ENCODE measurements at regions not wholly inside any gene's neighbourhood (a gene's known extent, or its start where the extent isn't known, plus 50 kb on each side); places are given as distances from the start of the nearest gene placed in this dataset.

DNA sequence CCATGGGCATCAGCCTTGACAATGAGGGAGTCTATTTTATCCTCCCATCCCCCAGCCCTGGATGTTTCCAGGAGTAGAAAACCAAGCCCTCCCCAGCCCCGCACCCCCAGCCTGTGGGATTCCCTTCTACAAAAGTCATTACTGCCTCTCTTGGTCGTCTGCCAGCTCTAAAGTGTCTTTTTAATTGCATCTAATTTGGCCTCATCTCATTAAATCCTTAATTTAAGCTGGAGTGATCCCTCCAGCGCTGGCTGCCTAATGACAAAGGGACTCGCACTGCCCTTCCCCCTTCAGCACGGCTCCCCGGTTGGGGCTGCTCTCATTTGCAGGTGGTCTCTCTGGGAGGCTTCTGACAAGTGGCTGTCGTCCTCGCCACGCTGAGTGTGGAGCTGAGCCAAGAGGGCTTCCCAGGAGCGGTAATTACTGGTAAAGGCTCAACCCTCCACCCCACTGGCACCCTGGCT, 107.9 kb upstream of the ALDH1B1 start:
- DNase-seq: no peak

DNA sequence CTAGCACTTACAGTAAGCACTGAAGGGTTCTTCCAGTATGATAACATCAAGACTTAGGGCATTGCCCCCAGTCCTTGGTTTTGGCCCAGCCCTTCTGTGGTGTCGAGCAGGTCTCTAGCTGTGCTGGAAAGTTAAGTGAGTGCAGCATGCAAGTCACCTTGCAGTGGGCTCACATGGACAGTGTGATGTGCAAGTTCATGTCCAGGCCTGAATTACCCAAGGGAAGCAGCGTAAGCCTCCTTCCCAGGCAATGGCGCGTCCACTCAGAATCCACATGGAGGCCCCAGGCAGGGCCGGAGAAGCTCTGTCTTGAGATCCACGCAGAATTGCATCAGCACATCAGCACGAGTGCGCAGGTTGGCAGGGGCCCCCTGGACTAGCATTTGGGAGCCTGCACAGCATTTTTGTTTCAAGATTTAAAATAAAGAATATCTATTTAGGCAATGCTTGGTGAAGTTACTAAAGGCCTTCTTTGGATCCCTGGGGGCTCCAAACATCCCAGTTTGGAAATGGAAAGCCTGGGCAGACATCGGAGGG, 108.4 kb upstream of the ALDH1B1 start:
- no peak for DNase-seq

DNA sequence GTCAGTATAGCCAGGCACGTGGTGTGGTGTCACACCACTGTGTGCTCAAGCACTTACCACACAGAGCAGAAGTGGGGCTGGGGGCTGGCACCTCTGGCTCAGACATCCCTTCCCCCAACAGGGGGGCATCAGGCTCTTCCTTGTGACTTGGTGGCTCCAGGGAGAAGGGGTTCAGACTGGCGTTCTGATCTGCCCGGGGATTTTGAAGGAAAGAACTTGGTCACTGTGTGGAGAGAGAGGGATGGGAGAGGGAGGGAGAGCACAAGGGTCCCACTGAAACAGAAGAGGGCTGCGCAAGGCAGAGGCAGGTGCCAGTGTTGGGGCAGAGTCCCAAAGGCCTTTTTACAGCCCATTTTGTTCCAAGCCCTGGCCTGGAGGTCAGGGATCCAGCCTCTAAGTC, 109.7 kb upstream of the ALDH1B1 start:
- DNase-seq: no peak

DNA sequence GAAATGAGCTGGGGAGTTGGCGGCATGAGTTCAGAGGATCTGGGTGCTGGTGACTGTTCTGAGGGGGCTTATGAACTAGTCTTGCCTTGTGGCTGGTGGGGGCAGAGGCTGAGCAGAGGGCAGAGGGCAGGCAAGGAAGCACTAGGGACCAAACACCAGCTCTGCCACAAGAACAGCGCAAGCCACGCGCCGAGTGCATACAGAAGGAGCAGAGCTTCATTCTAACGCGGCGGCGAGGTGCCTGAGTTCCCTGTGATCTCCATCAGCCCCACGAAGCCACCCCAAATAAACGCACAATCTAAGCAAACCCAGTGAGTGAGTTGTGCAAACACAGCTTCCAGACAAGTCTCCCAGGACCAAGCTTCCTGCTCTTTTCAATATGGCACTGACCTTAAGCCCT, 110.6 kb upstream of the ALDH1B1 start:
- DNase-seq: no peak

DNA sequence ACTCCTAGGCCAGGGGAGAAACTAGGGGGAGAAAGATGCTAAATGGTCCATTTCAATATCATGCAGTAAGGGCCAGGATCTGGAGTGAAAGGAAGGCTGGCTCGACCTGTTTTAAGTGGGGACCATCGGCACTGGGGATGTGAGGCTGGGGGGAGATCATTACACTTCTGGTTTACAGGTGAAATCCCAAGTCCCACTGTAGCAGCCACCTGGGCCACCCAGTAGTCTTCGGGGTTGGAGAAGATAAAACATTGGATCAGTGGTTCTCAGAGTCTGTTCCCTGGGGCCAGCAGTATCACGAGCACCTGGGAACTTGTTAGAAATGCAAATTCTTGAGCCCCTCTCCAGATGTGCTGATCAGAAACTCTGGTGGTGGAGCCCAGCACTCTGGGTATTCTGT, 111.3 kb upstream of the ALDH1B1 start:
- no peak for DNase-seq

DNA sequence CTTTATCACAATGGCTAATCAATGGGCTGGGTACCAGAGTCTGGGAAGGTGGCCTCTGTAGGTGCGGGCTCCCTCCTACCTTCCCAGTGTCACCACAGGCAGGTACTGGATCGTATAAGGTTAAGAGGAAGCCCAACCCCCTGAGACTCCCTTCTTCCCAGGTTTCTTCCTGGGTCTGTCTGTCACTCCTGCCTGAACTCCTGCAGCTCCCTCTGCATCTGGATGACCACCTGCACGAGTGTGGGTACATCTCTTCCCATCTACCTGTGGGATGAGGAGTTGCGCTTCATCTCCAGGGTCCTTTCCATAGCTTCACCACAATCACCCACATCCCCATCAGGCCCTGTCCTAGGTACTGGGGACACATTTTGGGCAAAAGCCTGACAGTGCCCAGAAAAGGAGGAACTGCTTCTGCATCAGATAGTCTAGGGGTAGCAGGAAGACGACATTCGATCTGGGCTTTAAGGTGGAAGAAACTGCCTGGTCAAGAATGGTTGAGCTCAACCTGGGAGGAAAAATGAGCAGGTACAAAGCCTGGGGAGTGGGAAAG, 112.2 kb upstream of the ALDH1B1 start:
- no peak for DNase-seq

DNA sequence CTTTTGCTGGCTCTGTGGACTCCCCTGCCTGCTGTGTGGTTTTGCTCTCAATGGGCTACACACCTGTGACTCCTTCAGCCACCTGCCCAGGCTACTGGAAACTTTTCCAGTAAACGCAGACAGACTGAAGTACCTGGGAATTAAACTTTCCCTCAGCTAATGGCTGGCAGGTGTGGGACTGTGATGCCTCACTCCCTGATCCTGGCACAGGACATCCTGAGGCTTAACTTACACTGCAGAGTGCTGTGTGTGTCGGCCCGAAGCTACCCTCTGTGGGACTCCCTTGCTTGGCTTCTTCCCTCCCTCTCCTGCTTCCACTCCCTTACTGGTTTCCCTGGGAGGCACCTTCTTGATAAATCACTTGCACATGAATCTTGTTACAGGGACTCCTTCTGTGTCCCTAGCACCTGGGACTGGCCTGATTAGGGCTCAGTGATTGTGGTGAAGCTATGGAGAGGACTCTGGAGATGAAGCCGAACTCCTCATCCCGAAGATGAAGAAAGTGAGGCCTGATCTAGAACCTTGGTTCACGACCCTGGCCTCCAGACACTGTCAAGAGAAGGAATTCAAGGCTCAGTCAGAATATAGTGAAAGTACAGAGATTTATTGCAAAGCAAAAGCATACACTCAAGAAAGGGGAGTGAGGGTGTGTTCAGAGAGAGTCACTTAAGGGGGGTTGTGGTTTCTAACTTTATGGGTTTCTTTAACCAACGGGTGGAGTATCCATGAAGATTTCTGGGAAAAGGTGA, 113.4 kb upstream of the ALDH1B1 start:
- DNase-seq: no peak

DNA sequence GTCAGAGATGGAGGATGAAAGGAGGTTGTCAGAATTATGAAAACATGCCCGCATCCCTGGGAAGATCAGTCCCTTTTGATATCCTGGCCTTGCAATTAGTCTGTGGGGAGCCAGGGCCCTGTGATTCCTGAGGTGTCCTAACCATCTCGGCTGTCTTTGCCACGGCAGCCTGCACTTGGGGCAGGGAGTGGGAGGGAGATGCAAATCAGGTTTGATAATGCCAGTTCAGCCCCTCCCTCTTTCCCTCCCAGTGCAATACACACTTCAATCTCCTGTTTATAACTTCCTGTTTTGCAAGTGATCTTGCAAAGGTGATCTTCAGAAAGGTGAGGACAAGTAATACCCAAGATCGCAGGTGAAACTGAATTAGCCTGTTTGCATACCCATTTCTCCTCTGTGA, 114.0 kb upstream of the ALDH1B1 start:
- no peak for DNase-seq

DNA sequence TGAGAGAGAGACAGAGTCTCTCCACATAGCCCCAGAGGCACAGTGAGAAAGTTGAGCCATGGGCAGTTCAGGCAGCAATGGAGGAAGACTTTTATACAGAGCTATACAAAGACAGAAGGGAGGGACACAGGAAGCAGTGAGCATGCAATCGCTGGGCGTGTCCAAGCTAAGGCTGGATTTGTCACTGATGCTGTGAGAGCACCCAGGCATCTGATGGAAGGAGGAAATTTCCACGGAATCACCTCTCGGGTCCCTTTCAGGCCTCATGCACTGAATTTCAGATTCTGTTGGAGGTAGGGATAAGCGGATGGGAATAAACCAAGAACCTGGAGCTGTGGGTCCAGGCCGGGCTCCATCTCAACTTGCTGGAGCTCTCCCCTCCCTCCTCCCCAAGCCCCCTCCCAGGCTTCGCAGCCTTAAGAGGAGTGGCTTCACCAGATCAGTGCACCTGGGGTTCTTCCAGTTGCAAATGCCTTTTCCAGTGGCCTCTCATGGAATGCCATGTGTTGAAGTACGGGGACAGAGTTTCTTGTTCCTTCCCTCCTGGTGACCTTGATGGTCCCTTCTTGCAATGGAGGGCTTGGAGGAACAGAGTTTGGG, 114.8 kb upstream of the ALDH1B1 start:
- DNase-seq: no peak

DNA sequence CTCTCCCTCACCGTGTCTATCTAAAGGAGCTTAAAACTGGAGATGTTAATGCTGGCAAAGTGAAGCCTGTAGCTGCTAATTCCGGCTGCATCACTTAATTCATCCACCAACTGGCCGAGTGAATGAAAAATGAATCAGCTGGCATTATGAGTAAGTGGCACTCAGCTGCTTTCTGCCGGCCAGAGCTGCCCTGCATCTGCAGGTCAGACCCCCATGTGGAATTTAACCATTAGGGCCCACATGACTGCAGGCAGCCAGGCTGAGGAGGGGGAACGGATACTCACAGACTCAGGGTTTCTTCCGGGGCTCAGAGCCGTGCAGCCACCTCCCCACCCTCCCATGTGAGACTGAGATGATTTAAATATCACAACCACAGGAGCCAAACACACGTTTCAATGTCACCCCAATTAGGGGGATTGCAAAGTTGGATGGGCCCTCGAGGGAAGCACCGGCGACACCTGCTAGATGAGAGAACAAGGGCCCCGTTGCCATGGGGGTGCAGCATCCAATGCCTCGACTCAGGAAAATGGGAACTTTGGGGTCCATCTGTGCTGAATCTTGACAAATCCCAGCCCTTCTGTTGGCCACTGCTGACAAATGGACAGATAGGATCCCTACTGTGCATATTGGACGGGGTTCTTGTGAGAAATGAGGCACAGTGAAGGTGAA, 115.6 kb upstream of the ALDH1B1 start:
- no peak for DNase-seq

DNA sequence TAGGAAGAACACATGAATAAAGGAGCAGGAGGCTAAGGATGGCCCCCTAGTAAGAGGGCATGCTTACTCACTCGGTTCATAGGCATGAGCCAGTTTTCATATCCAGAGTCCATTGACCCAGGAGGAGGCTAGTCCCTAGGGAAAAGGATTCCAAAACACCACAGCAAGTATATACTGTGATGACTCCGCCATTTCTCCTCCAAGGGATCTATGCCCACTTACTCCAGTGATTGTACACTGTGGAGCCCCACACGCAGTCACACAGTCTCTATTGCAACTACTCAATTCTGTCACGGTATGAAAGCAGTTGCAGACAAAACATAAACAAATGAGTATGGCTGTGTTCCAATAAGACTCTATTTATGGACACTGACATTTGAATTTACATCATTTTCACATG, 117.7 kb upstream of the ALDH1B1 start:
- no peak for DNase-seq

DNA sequence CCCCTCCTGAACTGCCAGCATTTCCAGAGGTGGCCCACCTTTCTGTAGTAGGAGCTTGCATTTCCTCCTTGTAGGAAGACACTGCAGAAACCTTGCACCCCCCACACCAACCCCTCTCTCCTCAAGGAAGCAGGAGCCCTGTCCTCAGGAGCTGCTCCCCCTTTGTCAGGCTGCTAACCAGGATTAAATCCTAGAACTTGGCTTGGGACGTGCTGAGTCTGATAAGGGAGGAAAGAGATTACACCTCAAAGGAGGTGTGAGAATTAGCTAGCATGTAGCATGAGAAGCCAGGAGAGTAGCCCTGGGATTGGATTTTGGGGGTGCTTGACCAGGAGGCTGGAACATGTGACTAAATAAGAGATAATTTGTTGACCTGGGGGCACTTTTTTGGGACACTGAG, 119.8 kb upstream of the ALDH1B1 start:
- DNase-seq: no peak

DNA sequence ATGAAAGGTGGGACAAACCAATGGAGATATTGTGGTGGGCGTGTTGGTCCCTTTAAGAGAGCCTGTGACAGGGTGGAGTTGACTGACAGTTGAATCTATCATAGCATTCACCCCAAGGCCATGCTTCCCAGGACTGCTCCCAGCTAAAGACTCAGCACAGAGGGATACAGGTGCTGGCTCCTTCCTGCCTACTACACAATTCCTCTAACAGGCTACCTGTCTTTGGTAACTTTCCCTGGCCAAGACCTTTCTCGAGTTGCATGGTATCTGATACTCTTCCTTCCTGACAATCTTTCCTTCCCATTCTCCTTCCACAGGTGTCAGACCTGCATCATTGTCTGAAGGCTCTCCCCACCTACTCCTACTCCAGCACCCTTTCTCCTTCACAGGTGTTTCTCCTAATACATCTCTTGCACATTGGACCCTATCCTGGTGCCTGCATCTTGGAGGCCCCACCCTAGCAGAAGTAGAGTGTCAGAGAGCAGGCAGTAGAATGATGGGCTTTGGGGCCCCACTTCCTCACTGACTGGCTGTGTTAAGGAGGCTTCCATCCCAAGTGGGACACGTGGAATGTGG, 120.7 kb upstream of the ALDH1B1 start:
- no peak for DNase-seq

DNA sequence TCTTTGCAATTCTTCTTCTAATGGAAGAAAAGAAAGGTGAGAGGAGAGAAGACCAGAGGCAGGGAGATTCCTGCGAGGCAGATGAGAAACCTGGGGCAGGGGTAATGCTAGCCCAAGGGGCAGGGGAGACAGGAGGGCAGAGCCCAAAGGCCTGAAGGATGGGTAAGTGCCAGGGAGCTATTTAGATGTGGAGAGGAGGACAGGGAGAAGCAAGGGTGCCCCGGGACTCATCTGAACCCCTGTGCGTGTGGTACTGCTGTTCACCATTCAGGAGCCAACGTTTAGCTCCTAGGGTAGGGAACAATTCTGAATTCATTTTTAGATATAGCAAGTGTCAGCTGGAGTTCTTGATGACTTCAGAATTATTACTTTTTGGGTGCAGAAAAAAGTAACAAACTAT, 122.7 kb upstream of the ALDH1B1 start:
- no peak for DNase-seq

DNA sequence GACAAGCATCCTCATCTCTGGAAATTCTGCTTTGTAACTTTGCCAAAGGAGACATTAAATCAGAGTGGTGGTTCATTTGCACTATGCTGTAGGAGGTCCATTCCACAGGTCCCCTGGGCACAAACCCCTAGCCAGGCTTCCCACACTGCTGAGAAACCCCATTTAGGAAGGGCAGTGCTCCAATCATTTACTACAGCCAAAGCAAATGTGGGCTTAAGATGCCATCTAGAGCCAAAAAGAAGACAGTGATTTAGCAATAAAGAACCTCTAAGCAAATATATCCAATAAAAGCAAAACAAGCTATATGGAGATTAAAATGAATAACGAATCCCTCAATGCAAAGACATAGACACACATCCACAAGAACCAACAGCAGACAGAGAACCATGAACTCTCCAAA, 129.0 kb upstream of the ALDH1B1 start:
- DNase-seq: no peak

DNA sequence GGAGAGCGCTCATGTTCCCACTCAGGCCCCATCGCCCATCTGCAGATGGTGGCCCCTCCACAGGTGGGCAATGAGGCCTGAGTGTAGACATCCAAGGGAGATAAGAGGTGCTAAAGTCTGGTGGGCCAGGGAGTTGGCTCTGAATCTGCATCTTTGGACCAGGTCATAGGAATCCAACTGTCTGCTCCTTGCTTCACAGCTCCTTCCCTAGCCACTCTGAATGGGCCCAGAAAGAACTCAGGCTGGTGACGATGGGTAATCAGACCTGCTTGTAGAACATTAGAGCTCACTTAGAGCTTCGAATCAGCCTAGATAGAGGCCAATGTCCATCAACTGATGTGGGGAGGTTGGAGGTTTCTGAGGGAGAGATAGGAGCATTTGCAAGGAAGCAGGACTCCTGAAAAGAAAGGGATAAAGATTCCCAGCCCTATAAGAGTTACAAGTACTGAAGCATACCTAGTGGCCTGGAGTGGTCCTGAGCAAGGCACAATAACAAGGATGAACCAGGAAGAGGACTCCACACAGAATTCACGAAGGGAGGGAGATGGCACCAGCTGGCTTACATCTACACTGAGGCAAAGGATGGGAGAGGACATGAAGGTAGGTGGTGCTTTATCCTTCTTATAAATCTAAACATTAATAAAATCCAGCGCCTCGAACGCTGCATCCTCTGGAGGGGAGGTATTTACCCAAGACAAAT, 132.8 kb upstream of the ALDH1B1 start:
- no peak for DNase-seq

DNA sequence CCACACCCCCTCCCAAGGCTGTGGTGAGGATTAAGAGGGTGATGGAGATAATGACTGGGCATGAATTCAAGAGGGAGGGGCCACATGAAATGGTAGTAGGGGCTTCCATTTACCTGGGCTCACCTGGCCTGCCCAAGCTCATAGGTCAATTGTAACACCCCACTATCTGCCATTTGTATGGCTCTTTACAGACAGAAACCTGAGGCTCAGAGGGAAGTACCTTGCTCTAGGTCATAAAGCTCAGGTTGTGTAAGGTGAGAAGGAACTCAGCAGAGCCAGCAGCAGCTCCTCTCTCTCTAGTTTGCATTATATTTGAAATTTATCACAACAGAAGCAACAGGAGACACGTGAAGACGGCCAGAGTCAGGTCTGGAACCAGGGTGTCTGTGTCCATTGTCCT, 133.4 kb upstream of the ALDH1B1 start:
- DNase-seq: no peak

DNA sequence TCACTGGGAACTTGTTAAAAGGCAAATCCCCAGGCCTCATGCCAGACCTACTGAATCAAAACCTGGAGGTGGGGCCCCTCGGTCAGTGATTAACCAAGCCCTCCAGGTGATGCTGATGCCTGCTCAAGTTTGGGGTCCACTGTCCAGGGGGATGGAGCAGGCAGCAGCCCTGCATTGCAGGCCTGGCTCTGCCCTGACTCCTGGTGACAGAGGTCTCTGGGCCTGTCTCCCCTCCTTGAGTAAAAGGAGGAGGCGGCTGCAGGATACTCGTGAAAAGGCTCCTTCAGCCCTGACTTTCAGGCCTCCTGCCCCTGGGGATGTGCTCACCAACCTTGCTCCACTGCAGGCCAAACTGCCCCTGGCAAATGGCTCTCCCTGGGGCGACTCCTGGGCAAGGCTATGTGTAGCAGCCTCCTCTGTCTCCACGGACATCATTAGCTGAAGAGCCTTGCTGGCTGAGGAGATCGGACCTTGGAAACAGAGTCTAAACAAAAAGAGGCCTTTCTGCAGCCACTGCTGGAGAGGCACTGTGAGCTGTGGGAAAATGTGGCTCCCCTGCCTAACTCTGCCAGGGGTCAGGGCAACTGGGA, 134.8 kb upstream of the ALDH1B1 start:
- DNase-seq: no peak

DNA sequence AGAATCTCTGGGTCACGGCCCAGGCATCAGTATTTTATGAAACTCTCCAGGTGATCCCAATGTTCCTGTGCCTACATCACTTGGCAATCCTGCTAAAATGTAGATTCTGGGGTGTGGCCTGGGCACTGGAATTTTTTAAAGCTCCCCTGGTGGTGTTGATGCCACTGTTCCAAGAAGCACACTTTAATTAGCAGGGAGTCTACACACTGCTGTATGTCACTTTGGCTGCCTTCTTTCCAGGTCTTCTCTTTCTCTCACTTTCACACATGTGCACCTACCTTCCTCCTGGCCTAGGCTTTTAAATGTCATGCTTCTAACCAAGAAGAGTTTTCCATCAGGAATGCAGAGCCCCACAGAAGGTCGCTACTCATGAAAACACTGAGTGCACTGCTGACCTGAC, 136.0 kb upstream of the ALDH1B1 start:
- no peak for DNase-seq

DNA sequence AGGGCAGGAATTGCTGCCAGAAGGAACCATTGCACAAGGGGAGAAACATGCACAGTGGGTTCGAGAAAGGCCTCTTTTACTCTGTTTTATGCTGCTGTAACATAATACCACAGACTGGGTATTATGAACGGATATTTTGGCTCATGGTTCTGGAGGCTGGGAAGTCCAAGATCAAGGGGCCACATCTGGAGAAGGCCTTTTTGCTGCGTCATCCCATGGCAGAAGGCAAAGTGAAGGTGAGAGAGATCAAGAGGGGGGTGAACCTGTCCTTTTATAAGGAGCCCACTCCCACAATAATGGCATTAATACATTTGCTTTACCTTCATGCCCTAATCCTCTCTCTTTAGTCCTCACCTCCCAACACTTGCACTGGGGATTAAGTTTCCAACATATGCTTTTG, 136.9 kb upstream of the ALDH1B1 start:
- DNase-seq: no peak

DNA sequence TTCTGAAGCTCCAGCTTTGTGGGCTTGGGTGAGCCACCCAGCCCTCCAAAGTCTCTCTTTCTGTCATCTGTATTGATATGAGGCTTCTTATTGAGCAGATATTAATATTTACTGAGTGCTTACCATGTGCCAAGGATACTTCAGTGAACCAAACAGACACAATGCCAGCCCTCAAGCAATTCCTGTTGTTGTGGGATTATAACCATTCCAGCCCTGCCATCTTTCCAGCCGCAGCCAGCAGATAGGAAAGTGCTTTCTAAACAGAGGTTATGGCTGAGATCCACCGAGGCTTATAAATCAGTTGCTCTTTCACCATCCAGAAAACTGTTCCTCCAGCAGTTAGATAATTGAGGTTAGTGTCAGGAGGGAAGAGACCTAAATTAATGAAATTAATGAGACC, 137.7 kb upstream of the ALDH1B1 start:
- no peak for DNase-seq

DNA sequence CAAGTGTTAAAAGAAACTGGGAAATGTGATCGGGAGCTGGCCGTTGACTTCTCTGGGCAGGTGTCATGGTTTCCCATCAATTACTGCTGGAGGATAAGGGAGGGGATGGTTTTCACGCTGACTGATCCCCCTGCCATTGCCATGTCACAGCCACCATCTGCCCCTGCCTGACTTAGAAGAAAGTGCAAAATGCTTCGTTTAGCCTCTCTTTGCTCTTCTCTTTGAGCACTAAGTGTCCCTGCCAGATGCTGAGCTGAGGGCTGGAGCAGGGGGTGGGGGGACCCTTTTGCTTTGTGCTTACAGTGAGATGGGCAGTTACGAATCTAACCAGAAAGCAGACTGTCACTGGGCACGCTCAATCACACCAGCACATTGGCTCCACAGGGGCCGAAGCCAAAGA, 138.4 kb upstream of the ALDH1B1 start:
- no peak for DNase-seq

Data from CD4-positive, alpha-beta T cell treated with Interleukin-6 for 4 hours (primary cell).